Upper lobe of right lung (tissue), 1 donor: ENCODE measurements at regions not wholly inside any gene's neighbourhood (a gene's known extent, or its start where the extent isn't known, plus 50 kb on each side); places are given as distances from the start of the nearest gene placed in this dataset.

Source experiments
- ATAC-seq: fragments of 200-7000 bp; cut with Tn5 transposase; one replicate; pipeline ENCODE4 v1.9.1; 2020; ENCODE audit warnings: mild to moderate bottlenecking, moderate library complexity
- DNase-seq: peaks from one replicate; pipeline ENCODE4 v3.0.0-alpha.2; 2020
- H3K27ac ChIP-seq: fragments of 200-600 bp; one replicate; pipeline ENCODE4 v1.8.0; 2022
- H3K27me3 ChIP-seq: fragments of 200-600 bp; one replicate; pipeline ENCODE4 v1.8.0; 2022; ENCODE audit warnings: mild to moderate bottlenecking
- H3K36me3 ChIP-seq: fragments of 200-600 bp; one replicate; pipeline ENCODE4 v1.8.0; 2022
- H3K4me1 ChIP-seq: fragments of 200-600 bp; one replicate; pipeline ENCODE4 v1.8.0; 2022
- H3K4me3 ChIP-seq: fragments of 200-600 bp; one replicate; pipeline ENCODE4 v1.8.0; 2022; ENCODE audit warnings: mild to moderate bottlenecking
- H3K9me3 ChIP-seq: fragments of 200-600 bp; one replicate; pipeline ENCODE4 v1.8.0; 2022
- CTCF ChIP-seq: fragments of 200-600 bp; IDR thresholded peaks from one replicate; pipeline ENCODE4 v1.8.0; 2022; ENCODE audit warnings: antibody characterized with exemption
- intact Hi-C: fragments of 100-400 bp; cut with DNase I; formaldehyde crosslinking; loops from one replicate; pipeline ENCODE4 v1.11.0; 2022
- donor health status: DM: no; HTN: yes; CAD: no; lungs with severe emphysema.

GRCh38 chr10:133035952-133036351 is 51.8 kb upstream of the ADGRA1 start:
- Histone ChIP-seq H3K27ac (no peak overlapping the region), H3K27me3 (peaks cover 26% of the 10 kb centered on the region), H3K36me3 (no peaks in the 10 kb centered on the region), H3K4me3 (no peak overlapping the region), H3K9me3 (no peaks in the 10 kb centered on the region), H3K4me1 (no peaks in the 10 kb centered on the region)
- no peak for TF ChIP-seq CTCF
- DNase-seq (no peak), ATAC-seq (no peak)
- intact Hi-C loops, result no loop called here

- peaks cover 26% of the 10 kb centered on the region for H3K27me3 ChIP-seq
- TF ChIP-seq CTCF, result no peak
These were observed 53.0 kb upstream of the ADGRA1 start for GRCh38 chr10:133034762-133035161.

GRCh38 chr10:133034092-133034491 is 53.6 kb upstream of the ADGRA1 start:
- TF ChIP-seq CTCF, result no peak
- DNase-seq (no peak), ATAC-seq (no peak)
- no peaks in the 10 kb centered on the region for H3K36me3 ChIP-seq
- no peaks in the 10 kb centered on the region for H3K9me3 ChIP-seq
- intact Hi-C loops, result no loop called here
- H3K27ac ChIP-seq, result no peak overlapping the region
- no peak overlapping the region for H3K4me3 ChIP-seq
- no peaks in the 10 kb centered on the region for H3K4me1 ChIP-seq
- H3K27me3 ChIP-seq, result peaks cover 26% of the 10 kb centered on the region

More at GRCh38 chr10:133034762-133035161, 53.0 kb upstream of the ADGRA1 start:
- DNase-seq, result no peak
- H3K4me3 ChIP-seq, result no peak overlapping the region
- intact Hi-C loops, result no loop called here
- no peak overlapping the region for H3K27ac ChIP-seq
- H3K9me3 ChIP-seq, result no peaks in the 10 kb centered on the region
- no peaks in the 10 kb centered on the region for H3K4me1 ChIP-seq
- ATAC-seq, result no peak
- no peaks in the 10 kb centered on the region for H3K36me3 ChIP-seq

DNA sequence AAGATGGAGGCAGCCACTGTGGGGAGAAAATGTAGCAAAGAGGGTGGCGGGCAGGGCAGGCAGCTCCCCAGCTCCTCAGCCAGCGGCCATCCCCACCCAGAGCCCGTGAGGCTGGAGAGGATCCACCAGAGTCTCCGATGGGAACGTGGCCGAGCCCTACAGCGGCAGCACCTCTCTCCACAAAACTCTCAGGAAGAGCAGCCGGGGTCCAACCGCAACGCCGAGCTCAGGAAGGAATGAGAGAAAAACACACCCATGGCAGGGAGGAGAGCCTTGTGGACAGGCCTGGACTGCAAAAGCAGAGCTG is 54.0 kb upstream of the ADGRA1 start:
- Histone ChIP-seq H3K9me3 (no peaks in the 10 kb centered on the region), H3K27me3 (peaks cover 23% of the 10 kb centered on the region), H3K4me3 (no peak overlapping the region), H3K27ac (no peak overlapping the region), H3K36me3 (no peaks in the 10 kb centered on the region), H3K4me1 (no peaks in the 10 kb centered on the region)
- no peak for DNase-seq
- no peak for TF ChIP-seq CTCF
- ATAC-seq, result no peak
- intact Hi-C loops, result no loop called here

GRCh38 chr10:133032976-133033741 is 54.6 kb upstream of the ADGRA1 start:
- H3K36me3 ChIP-seq, result no peaks in the 10 kb centered on the region
- ATAC-seq (no peak), DNase-seq (no peak)
- H3K4me3 ChIP-seq, result no peak overlapping the region
- no peaks in the 10 kb centered on the region for H3K4me1 ChIP-seq
- H3K27ac ChIP-seq, result no peak overlapping the region
- H3K9me3 ChIP-seq, result no peaks in the 10 kb centered on the region
- intact Hi-C loops, result no loop called here
- peaks cover 18% of the 10 kb centered on the region for H3K27me3 ChIP-seq
- no peak for TF ChIP-seq CTCF

- no peak for DNase-seq
- intact Hi-C loops, result no loop called here
- no peaks in the 10 kb centered on the region for H3K9me3 ChIP-seq
- no peaks in the 10 kb centered on the region for H3K4me1 ChIP-seq
- peaks cover 16% of the 10 kb centered on the region for H3K27me3 ChIP-seq
- no peak for TF ChIP-seq CTCF
- H3K36me3 ChIP-seq, result no peaks in the 10 kb centered on the region
- ATAC-seq, result no peak
- H3K4me3 ChIP-seq, result no peak overlapping the region
- no peak overlapping the region for H3K27ac ChIP-seq
These were observed 55.5 kb upstream of the ADGRA1 start for GRCh38 chr10:133032231-133032630.
